H9 (cell line): ENCODE measurements at regions not wholly inside any gene's neighbourhood (a gene's known extent, or its start where the extent isn't known, plus 50 kb on each side); places are given as distances from the start of the nearest gene placed in this dataset.

Experiments used
- DNase-seq: peaks from one replicate; pipeline ENCODE4 v3.0.0-alpha.2; 2017
- H2AFZ ChIP-seq: one replicate; pipeline ENCODE4 v1.6.1; 2013; ENCODE audit warnings: mild to moderate bottlenecking, low read length, control low read depth, moderate library complexity
- H2AK5ac ChIP-seq: 2 replicates; pipeline ENCODE4 v1.6.1; 2013; ENCODE audit warnings: low read length, control low read depth, mixed read lengths; ENCODE audit not compliant: insufficient read length
- H2BK120ac ChIP-seq: one replicate; pipeline ENCODE4 v1.6.1; 2013; ENCODE audit warnings: low read depth, mild to moderate bottlenecking, low read length, control low read depth, inconsistent platforms; ENCODE audit not compliant: poor library complexity, severe bottlenecking
- H2BK12ac ChIP-seq: 2 replicates; pipeline ENCODE4 v1.6.1; 2013; ENCODE audit warnings: low read length, control low read depth, mixed read lengths, low read depth; ENCODE audit not compliant: insufficient read length
- H2BK15ac ChIP-seq: 2 replicates; pipeline ENCODE4 v1.6.1; 2013; ENCODE audit warnings: low read depth, low read length, control low read depth
- H2BK20ac ChIP-seq: one replicate; pipeline ENCODE4 v1.6.1; 2013; ENCODE audit warnings: low read depth, mild to moderate bottlenecking, low read length, control low read depth, inconsistent platforms; ENCODE audit not compliant: poor library complexity, severe bottlenecking
- H2BK5ac ChIP-seq: 2 replicates; pipeline ENCODE4 v1.6.1; 2013; ENCODE audit warnings: low read length, control low read depth, mixed read lengths; ENCODE audit not compliant: insufficient read length
- H3K14ac ChIP-seq: 2 replicates; pipeline ENCODE4 v1.6.1; 2013; ENCODE audit warnings: low read length, control low read depth; ENCODE audit not compliant: insufficient read depth
- H3K18ac ChIP-seq: 2 replicates; pipeline ENCODE4 v1.6.1; 2013; ENCODE audit warnings: low read depth, mild to moderate bottlenecking, mixed read lengths, low read length, control low read depth; ENCODE audit not compliant: insufficient read length
- H3K23ac ChIP-seq: 2 replicates; pipeline ENCODE4 v1.6.1; 2013; ENCODE audit warnings: low read length, control low read depth, mixed read lengths, low read depth; ENCODE audit not compliant: insufficient read length
- H3K23me2 ChIP-seq: 2 replicates; pipeline ENCODE4 v1.6.1; 2013; ENCODE audit warnings: low read depth, mild to moderate bottlenecking, mixed read lengths, low read length, control low read depth; ENCODE audit not compliant: insufficient read length, poor library complexity, severe bottlenecking
- H3K27ac ChIP-seq: 2 replicates; pipeline ENCODE4 v1.5.1; 2013; ENCODE audit warnings: low read length, control low read depth, mixed read lengths, low read depth; ENCODE audit not compliant: insufficient read length
- H3K27me3 ChIP-seq: 2 replicates; pipeline ENCODE4 v1.6.1; 2013; ENCODE audit warnings: low read length, control low read depth, inconsistent platforms; ENCODE audit not compliant: insufficient read depth
- H3K4ac ChIP-seq: 2 replicates; pipeline ENCODE4 v1.6.1; 2013; ENCODE audit warnings: low read depth, mild to moderate bottlenecking, control low read depth, inconsistent platforms, low read length, moderate library complexity
- H3K4me1 ChIP-seq: 2 replicates; pipeline ENCODE4 v1.6.1; 2013; ENCODE audit warnings: low read length, control low read depth, inconsistent platforms; ENCODE audit not compliant: insufficient read depth
- H3K4me2 ChIP-seq: 2 replicates; pipeline ENCODE4 v1.6.1; 2013; ENCODE audit warnings: low read length, control low read depth, mixed read lengths; ENCODE audit not compliant: insufficient read length, insufficient read depth
- H3K56ac ChIP-seq: 2 replicates; pipeline ENCODE4 v1.6.1; 2013; ENCODE audit warnings: low read depth, mild to moderate bottlenecking, mixed read lengths, low read length, control low read depth; ENCODE audit not compliant: insufficient read length
- H3K79me1 ChIP-seq: 2 replicates; pipeline ENCODE4 v1.6.1; 2013; ENCODE audit warnings: low read depth, mild to moderate bottlenecking, moderate library complexity, low read length, control low read depth, inconsistent platforms; ENCODE audit not compliant: insufficient read depth, poor library complexity, severe bottlenecking
- H3K79me2 ChIP-seq: 2 replicates; pipeline ENCODE4 v1.6.1; 2013; ENCODE audit warnings: low read length, control low read depth, inconsistent platforms; ENCODE audit not compliant: insufficient read depth
- H3K9ac ChIP-seq: 2 replicates; pipeline ENCODE4 v1.6.1; 2013; ENCODE audit warnings: low read length, control low read depth, mixed read lengths; ENCODE audit not compliant: insufficient read length; ENCODE audit errors: extremely low read depth
- H3K9me3 ChIP-seq: one replicate; pipeline ENCODE4 v1.6.1; 2013; ENCODE audit warnings: low read depth, low read length, inconsistent platforms; ENCODE audit not compliant: control insufficient read depth
- H3T11ph ChIP-seq: one replicate; pipeline ENCODE4 v1.6.1; 2013; ENCODE audit warnings: mild to moderate bottlenecking, low read length, control low read depth, inconsistent platforms
- H4K20me1 ChIP-seq: one replicate; pipeline ENCODE4 v1.6.1; 2013; ENCODE audit not compliant: control insufficient read depth, insufficient read length, insufficient read depth
- H4K5ac ChIP-seq: 2 replicates; pipeline ENCODE4 v1.6.1; 2013; ENCODE audit warnings: low read depth, mild to moderate bottlenecking, mixed read lengths, low read length, control low read depth; ENCODE audit not compliant: insufficient read length
- H4K8ac ChIP-seq: replicated peaks from 2 replicates; pipeline ENCODE4 v1.6.1; 2013; ENCODE audit warnings: low read length, control low read depth, mixed read lengths, low read depth; ENCODE audit not compliant: insufficient read length
- H4K91ac ChIP-seq: 2 replicates; pipeline ENCODE4 v1.6.1; 2013; ENCODE audit warnings: low read depth, mild to moderate bottlenecking, moderate library complexity, mixed read lengths, low read length, control low read depth; ENCODE audit not compliant: insufficient read length
- H3K27ac Mint-ChIP-seq, 3 experiments: 2 replicates in 2 of 3; 3 replicates in 1 of 3; pipeline ENCODE4 v1.8.0; 2020 to 2021; ENCODE audit warnings: mixed read lengths in 3 of 3, mild to moderate bottlenecking in 1 of 3, moderate library complexity in 1 of 3
- H3K27me3 Mint-ChIP-seq: 2 replicates; pipeline ENCODE4 v1.8.0; 2021; ENCODE audit warnings: low read depth, mild to moderate bottlenecking, moderate library complexity, mixed read lengths
- H3K36me3 Mint-ChIP-seq, 3 experiments: 2 replicates in 2 of 3; 3 replicates in 1 of 3; pipeline ENCODE4 v1.8.0; 2020 to 2021; ENCODE audit warnings: low read depth in 3 of 3, mixed read lengths in 3 of 3; ENCODE audit not compliant: insufficient read depth in 1 of 3
- H3K4me1 Mint-ChIP-seq, 2 experiments: 2 replicates each; pipeline ENCODE4 v1.8.0; 2020; ENCODE audit warnings: mixed read lengths in 2 of 2
- H3K4me3 Mint-ChIP-seq, 2 experiments: 2 replicates in 1 of 2; 3 replicates in 1 of 2; pipeline ENCODE4 v1.8.0; 2020 to 2021; ENCODE audit warnings: mild to moderate bottlenecking in 2 of 2, mixed read lengths in 2 of 2, moderate library complexity in 1 of 2
- H3K9me3 Mint-ChIP-seq, 2 experiments: 2 replicates in 1 of 2; 3 replicates in 1 of 2; pipeline ENCODE4 v1.8.0; 2020; ENCODE audit warnings: mild to moderate bottlenecking in 2 of 2, mixed read lengths in 2 of 2, moderate library complexity in 1 of 2
- WGBS: extraction: QIAGEN DNeasy Blood & Tissue Kit; methylation state at CpG from one replicate; pipeline ENCODE4 v1.1.7; 2013; ENCODE audit warnings: missing lambda C conversion rate, low lambda C conversion rate, mixed read lengths; ENCODE audit not compliant: insufficient read length; ENCODE audit errors: extremely low coverage; 5-methylcytosine and 5-hydroxymethylcytosine counted together
- TF ChIP-seq, protein P1 (sequence below): fragments of 200-600 bp; sonication (generic); conservative IDR thresholded peaks from 3 replicates; pipeline ENCODE4 v1.8.0; 2021; ENCODE audit warnings: antibody characterized with exemption, mild to moderate bottlenecking

- Histone ChIP-seq H2BK120ac (no peak overlapping the region), H4K8ac (no peak overlapping the region), H2BK15ac (no peak overlapping the region), H3K9ac (no peak overlapping the region), H3K18ac (no peak overlapping the region), H3K4me2 (no peak overlapping the region), H4K91ac (no peak overlapping the region), H2BK12ac (no peak overlapping the region), H3K79me1 (no peaks in the 10 kb centered on the region), H3K27me3 (no peaks in the 10 kb centered on the region), H2AFZ (no peak overlapping the region), H3K4me1 (peaks cover 6% of the 10 kb centered on the region; the same call in 1 of the 2 replicates), H3K27ac (no peak overlapping the region), H4K5ac (no peak overlapping the region), H4K20me1 (no peaks in the 10 kb centered on the region), H2AK5ac (no peak overlapping the region), H2BK20ac (no peak overlapping the region), H2BK5ac (no peak overlapping the region), H3K14ac (no peak overlapping the region), H3K56ac (no peak overlapping the region), H3T11ph (no peak overlapping the region), H3K4ac (no peak overlapping the region), H3K79me2 (no peaks in the 10 kb centered on the region), H3K23me2 (no peaks in the 10 kb centered on the region), H3K23ac (no peak overlapping the region), H3K9me3 (no peaks in the 10 kb centered on the region)
- no CpG with 5 or more reads among the region's 7 CpGs for WGBS
- Mint-ChIP-seq H3K4me1 (peaks cover 10% of the 10 kb centered on the region in 2 experiments), H3K36me3 (peaks cover 0 to 1% (median 0%) of the 10 kb centered on the region in 3 experiments; a peak in 1 of 7 replicates), H3K4me3 (no peak overlapping the region), H3K27ac (no peak overlapping the region), H3K27me3 (no peaks in the 10 kb centered on the region), H3K9me3 (no peaks in the 10 kb centered on the region)
- DNase-seq = no peak
- TF ChIP-seq, protein P1, sequence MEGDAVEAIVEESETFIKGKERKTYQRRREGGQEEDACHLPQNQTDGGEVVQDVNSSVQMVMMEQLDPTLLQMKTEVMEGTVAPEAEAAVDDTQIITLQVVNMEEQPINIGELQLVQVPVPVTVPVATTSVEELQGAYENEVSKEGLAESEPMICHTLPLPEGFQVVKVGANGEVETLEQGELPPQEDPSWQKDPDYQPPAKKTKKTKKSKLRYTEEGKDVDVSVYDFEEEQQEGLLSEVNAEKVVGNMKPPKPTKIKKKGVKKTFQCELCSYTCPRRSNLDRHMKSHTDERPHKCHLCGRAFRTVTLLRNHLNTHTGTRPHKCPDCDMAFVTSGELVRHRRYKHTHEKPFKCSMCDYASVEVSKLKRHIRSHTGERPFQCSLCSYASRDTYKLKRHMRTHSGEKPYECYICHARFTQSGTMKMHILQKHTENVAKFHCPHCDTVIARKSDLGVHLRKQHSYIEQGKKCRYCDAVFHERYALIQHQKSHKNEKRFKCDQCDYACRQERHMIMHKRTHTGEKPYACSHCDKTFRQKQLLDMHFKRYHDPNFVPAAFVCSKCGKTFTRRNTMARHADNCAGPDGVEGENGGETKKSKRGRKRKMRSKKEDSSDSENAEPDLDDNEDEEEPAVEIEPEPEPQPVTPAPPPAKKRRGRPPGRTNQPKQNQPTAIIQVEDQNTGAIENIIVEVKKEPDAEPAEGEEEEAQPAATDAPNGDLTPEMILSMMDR = no peak
Observed at GRCh38 chr9:25543806-25544205, 134.4 kb downstream of the TUSC1 start.
